Keratinocyte (primary cell): ENCODE measurements at regions not wholly inside any gene's neighbourhood (a gene's known extent, or its start where the extent isn't known, plus 50 kb on each side); places are given as distances from the start of the nearest gene placed in this dataset.

Experiments used
- DNase-seq: peaks from one replicate; pipeline ENCODE4 v3.0.0-alpha.2; 2011; ENCODE audit warnings: low read depth, missing footprints, low spot score
- FAIRE-seq: peaks from 2 replicates; lab custom pipeline; 2011; peaks lifted over from hg19 to GRCh38; lab: Jason Lieb, UNC
- H2AFZ ChIP-seq: 2 replicates; pipeline ENCODE4 v1.6.0; 2012; ENCODE audit warnings: low read length, control low read depth, inconsistent platforms; ENCODE audit not compliant: control insufficient read depth
- H3K27ac ChIP-seq: 2 replicates; pipeline ENCODE4 v1.5.1; 2011; ENCODE audit warnings: low read length; ENCODE audit not compliant: control insufficient read depth, insufficient read depth
- H3K27me3 ChIP-seq: 3 replicates; pipeline ENCODE4 v1.6.0; 2011; ENCODE audit warnings: low read length; ENCODE audit not compliant: control insufficient read depth, insufficient read depth; ENCODE audit errors: extremely low read depth
- H3K36me3 ChIP-seq, 2 experiments: 2 replicates in 1 of 2; 3 replicates in 1 of 2; pipeline ENCODE4 v1.5.1; 2011; ENCODE audit warnings: low read length in 2 of 2, mild to moderate bottlenecking in 1 of 2; ENCODE audit not compliant: control insufficient read depth in 2 of 2, insufficient read depth in 2 of 2; ENCODE audit errors: extremely low read depth in 1 of 2
- H3K4me1 ChIP-seq: 3 replicates; pipeline ENCODE4 v1.5.1; 2011; ENCODE audit warnings: low read length; ENCODE audit not compliant: control insufficient read depth, insufficient read depth; ENCODE audit errors: extremely low read depth
- H3K4me2 ChIP-seq: 3 replicates; pipeline ENCODE4 v1.6.0; 2011; ENCODE audit warnings: low read depth, low read length; ENCODE audit not compliant: control insufficient read depth, insufficient read depth; ENCODE audit errors: extremely low read depth
- H3K4me3 ChIP-seq, 3 experiments: fragments of 200-600 bp in 1 of 3; sonication (generic) in 1 of 3; 2 replicates in 2 of 3; 3 replicates in 1 of 3; pipeline ENCODE4 v1.5.1; 2011 to 2016; ENCODE audit warnings: low read length in 3 of 3, mild to moderate bottlenecking in 3 of 3, control low read depth in 2 of 3, inconsistent platforms in 1 of 3, low read depth in 1 of 3, mixed read lengths in 1 of 3, mixed run types in 1 of 3, moderate library complexity in 1 of 3; ENCODE audit not compliant: control insufficient read depth in 2 of 3, insufficient read depth in 2 of 3; ENCODE audit errors: extremely low read depth in 1 of 3
- H3K79me2 ChIP-seq: 2 replicates; pipeline ENCODE4 v1.6.0; 2012; ENCODE audit warnings: low read length; ENCODE audit not compliant: control insufficient read depth, insufficient read depth
- H3K9ac ChIP-seq: 3 replicates; pipeline ENCODE4 v1.6.0; 2011; ENCODE audit warnings: low read length; ENCODE audit not compliant: control insufficient read depth, insufficient read depth; ENCODE audit errors: extremely low read depth
- H3K9me1 ChIP-seq: 3 replicates; pipeline ENCODE4 v1.6.0; 2011; ENCODE audit warnings: low read length; ENCODE audit not compliant: control insufficient read depth, insufficient read depth; ENCODE audit errors: extremely low read depth
- H3K9me3 ChIP-seq: 2 replicates; pipeline ENCODE4 v1.5.1; 2012; ENCODE audit warnings: low read depth, low read length; ENCODE audit not compliant: control insufficient read depth
- H4K20me1 ChIP-seq: 3 replicates; pipeline ENCODE4 v1.6.0; 2011; ENCODE audit warnings: low read length; ENCODE audit not compliant: control insufficient read depth, insufficient read depth; ENCODE audit errors: extremely low read depth
- CTCF ChIP-seq, 3 experiments: IDR thresholded peaks in 1 of 3; conservative IDR thresholded peaks in 1 of 3; optimal IDR thresholded peaks in 1 of 3; 2 replicates in 2 of 3; 3 replicates in 1 of 3; pipeline versions ENCODE3 to v1.5.1; 2011; ENCODE audit warnings: low read length in 3 of 3, mild to moderate bottlenecking in 3 of 3, moderate library complexity in 2 of 3, control low read depth in 1 of 3, inconsistent platforms in 1 of 3; ENCODE audit not compliant: insufficient read depth in 2 of 3; ENCODE audit errors: extremely low read depth in 1 of 3
- EZH2 ChIP-seq: IDR thresholded peaks from one replicate; pipeline ENCODE4 v1.6.1; 2012; ENCODE audit warnings: inconsistent platforms, mild to moderate bottlenecking, low read length, moderate library complexity
- dilution Hi-C: fragments of 300-500 bp; cut with MboI; formaldehyde crosslinking; loops from one replicate; pipeline ENCODE4 v1.7.0; 2020; ENCODE audit warnings: low sequenced_read_pairs; ENCODE audit not compliant: extremely low pct_ligation_motif_present

DNA sequence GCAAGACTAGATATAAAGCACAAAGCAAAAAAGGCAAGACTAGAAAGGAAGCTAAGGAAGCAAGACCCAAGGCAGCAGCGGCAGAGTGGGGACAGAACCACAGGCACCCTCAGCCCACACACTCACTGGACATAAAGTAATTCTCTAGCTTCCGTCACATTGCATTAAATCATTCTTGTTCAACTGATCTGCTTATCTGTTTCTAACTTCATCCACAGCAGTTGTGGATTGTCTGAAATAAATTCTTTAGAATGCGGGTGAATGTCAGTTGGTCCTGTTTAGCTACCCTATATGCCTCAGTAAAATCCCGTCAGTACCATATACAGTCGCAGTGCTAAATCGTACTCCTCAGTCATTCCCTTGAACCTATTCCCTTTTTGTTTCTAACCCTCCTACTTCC is 183.2 kb upstream of the SLC39A10 start:
- no peaks in the 10 kb centered on the region for H3K9me1 ChIP-seq
- H2AFZ ChIP-seq = no peak overlapping the region
- dilution Hi-C loops = no loop called here
- no peak overlapping the region for H3K4me3 ChIP-seq
- no peak overlapping the region for H3K9ac ChIP-seq
- no peaks in the 10 kb centered on the region for H3K9me3 ChIP-seq
- H3K36me3 ChIP-seq = no peaks in the 10 kb centered on the region
- DNase-seq = no peak
- no peaks in the 10 kb centered on the region for H3K79me2 ChIP-seq
- H4K20me1 ChIP-seq = no peaks in the 10 kb centered on the region
- H3K27me3 ChIP-seq = no peaks in the 10 kb centered on the region
- no peak overlapping the region for H3K27ac ChIP-seq
- FAIRE-seq = no peak
- no peak for TF ChIP-seq CTCF (optimal IDR thresholded peaks at IDR 0.05 in 1 of 3, IDR thresholded peaks at IDR 0.05 in 1 of 3, conservative IDR thresholded peaks at IDR 0.05 in 1 of 3; ENCODE audit: extremely low read depth in 1 of 3, insufficient read depth in 2 of 3, low read length in 3 of 3)
- TF ChIP-seq EZH2 = no peak
- peaks cover 9% of the 10 kb centered on the region for H3K4me1 ChIP-seq
- no peak overlapping the region for H3K4me2 ChIP-seq

- H3K4me3 ChIP-seq = no peak overlapping the region
- H3K9me3 ChIP-seq = no peaks in the 10 kb centered on the region
- DNase-seq = no peak
- no peak overlapping the region for H3K27ac ChIP-seq
- FAIRE-seq = no peak
- no peak overlapping the region for H3K9ac ChIP-seq
- no peaks in the 10 kb centered on the region for H3K36me3 ChIP-seq
- no peak overlapping the region for H3K4me2 ChIP-seq
- no peaks in the 10 kb centered on the region for H4K20me1 ChIP-seq
- no peaks in the 10 kb centered on the region for H3K27me3 ChIP-seq
- no peak overlapping the region for H2AFZ ChIP-seq
- TF ChIP-seq CTCF (optimal IDR thresholded peaks at IDR 0.05 in 1 of 3, IDR thresholded peaks at IDR 0.05 in 1 of 3, conservative IDR thresholded peaks at IDR 0.05 in 1 of 3; ENCODE audit: extremely low read depth in 1 of 3, insufficient read depth in 2 of 3, low read length in 3 of 3) (no peak), EZH2 (no peak)
- dilution Hi-C loops = no loop called here
- no peaks in the 10 kb centered on the region for H3K79me2 ChIP-seq
- peaks cover under 1% of the 10 kb centered on the region for H3K4me1 ChIP-seq
- no peaks in the 10 kb centered on the region for H3K9me1 ChIP-seq
Observed at GRCh38 chr2:195472501-195473234, 184.4 kb upstream of the SLC39A10 start.
